HEK293 (cell line): ENCODE measurements at regions not wholly inside any gene's neighbourhood (a gene's known extent, or its start where the extent isn't known, plus 50 kb on each side); places are given as distances from the start of the nearest gene placed in this dataset.

Experiments used
- CTCF ChIA-PET: fragments of 350-600 bp; formaldehyde crosslinking; extraction: SDS; loops from one replicate; lab custom pipeline; 2021; ENCODE audit warnings: antibody characterized with exemption; lab: Yijun Ruan, JAX
- POLR2A ChIA-PET: fragments of 300-600 bp; formaldehyde crosslinking; extraction: SDS; loops from one replicate; lab custom pipeline; 2020; ENCODE audit warnings: antibody characterized with exemption, inconsistent platforms; lab: Yijun Ruan, JAX
- H3K27ac ChIP-seq: fragments of 200-500 bp; sonication (Bioruptor generic); 2 replicates; pipeline ENCODE4 v1.5.1; 2014; ENCODE audit warnings: low read depth, low read length, control low read depth, inconsistent platforms; ENCODE audit errors: extremely low read depth
- H3K36me3 ChIP-seq, 2 experiments: fragments of 200-500 bp in 1 of 2; sonication (Bioruptor generic) in 1 of 2; 1 replicate in 1 of 2; 2 replicates in 1 of 2; pipeline ENCODE4 v1.5.1; 2014 to 2017; ENCODE audit warnings: inconsistent platforms in 2 of 2, low read length in 2 of 2; ENCODE audit not compliant: control insufficient read depth in 2 of 2, insufficient read depth in 1 of 2
- H3K4me1 ChIP-seq: fragments of 200-500 bp; sonication (Bioruptor generic); 2 replicates; pipeline ENCODE4 v1.5.1; 2014; ENCODE audit warnings: mild to moderate bottlenecking, low read length, inconsistent platforms; ENCODE audit not compliant: control insufficient read depth, insufficient read depth
- H3K4me3 ChIP-seq: 2 replicates; pipeline ENCODE4 v1.5.1; 2011; ENCODE audit warnings: low read depth, mild to moderate bottlenecking, control low read depth, low read length, moderate library complexity
- H3K9me3 ChIP-seq: fragments of 200-500 bp; sonication (Bioruptor generic); 2 replicates; pipeline ENCODE4 v1.5.1; 2014; ENCODE audit warnings: low read depth, low read length, inconsistent platforms; ENCODE audit not compliant: control insufficient read depth, insufficient read depth
- KLF10 ChIP-seq: fragments of 450-650 bp; IDR thresholded peaks from 2 replicates; pipeline ENCODE4 v1.5.1; 2018; ENCODE audit warnings: missing biosample characterization, mild to moderate bottlenecking, missing genetic modification characterization
- KLF7 ChIP-seq: fragments of 450-650 bp; formaldehyde crosslinking; IDR thresholded peaks from 2 replicates; pipeline ENCODE4 v1.5.1; 2016; ENCODE audit warnings: missing biosample characterization, missing genetic modification characterization, borderline replicate concordance
- MZF1 ChIP-seq: fragments of 450-650 bp; formaldehyde crosslinking; IDR thresholded peaks from 2 replicates; pipeline ENCODE4 v1.5.1; 2017; ENCODE audit warnings: missing biosample characterization, missing genetic modification characterization, borderline replicate concordance
- SALL2 ChIP-seq: fragments of 450-650 bp; formaldehyde crosslinking; IDR thresholded peaks from 2 replicates; pipeline ENCODE4 v1.5.0; 2017; ENCODE audit warnings: missing biosample characterization, mild to moderate bottlenecking, missing genetic modification characterization, borderline replicate concordance
- ZBTB17 ChIP-seq: fragments of 450-650 bp; formaldehyde crosslinking; IDR thresholded peaks from 2 replicates; pipeline ENCODE4 v1.5.1; 2016; ENCODE audit warnings: missing biosample characterization, missing genetic modification characterization
- ZBTB21 ChIP-seq: fragments of 450-650 bp; formaldehyde crosslinking; IDR thresholded peaks from 2 replicates; pipeline ENCODE4 v1.5.1; 2017; ENCODE audit warnings: missing biosample characterization, missing genetic modification characterization
- ZFP69B ChIP-seq: fragments of 450-650 bp; formaldehyde crosslinking; IDR thresholded peaks from 2 replicates; pipeline ENCODE4 v1.5.1; 2016; ENCODE audit warnings: missing biosample characterization, missing genetic modification characterization
- ZNF10 ChIP-seq: fragments of 450-650 bp; formaldehyde crosslinking; IDR thresholded peaks from 2 replicates; pipeline ENCODE4 v1.5.1; 2017; ENCODE audit warnings: missing biosample characterization, missing genetic modification characterization
- ZNF112 ChIP-seq: fragments of 450-650 bp; formaldehyde crosslinking; IDR thresholded peaks from 2 replicates; pipeline ENCODE4 v1.5.0; 2017; ENCODE audit warnings: missing biosample characterization, missing genetic modification characterization
- ZNF23 ChIP-seq: fragments of 450-650 bp; formaldehyde crosslinking; IDR thresholded peaks from 2 replicates; pipeline ENCODE4 v1.5.1; 2016; ENCODE audit warnings: missing biosample characterization, missing genetic modification characterization, borderline replicate concordance
- ZNF24 ChIP-seq: fragments of 450-650 bp; formaldehyde crosslinking; IDR thresholded peaks from 2 replicates; pipeline ENCODE4 v1.5.1; 2016; ENCODE audit warnings: missing biosample characterization, missing genetic modification characterization
- ZNF354C ChIP-seq: fragments of 450-650 bp; formaldehyde crosslinking; IDR thresholded peaks from 2 replicates; pipeline ENCODE4 v1.5.1; 2016; ENCODE audit warnings: missing biosample characterization, missing genetic modification characterization, low read depth, borderline replicate concordance
- ZNF394 ChIP-seq: fragments of 450-650 bp; formaldehyde crosslinking; IDR thresholded peaks from 2 replicates; pipeline ENCODE4 v1.5.1; 2016; ENCODE audit warnings: missing biosample characterization, missing genetic modification characterization, mild to moderate bottlenecking, moderate library complexity, borderline replicate concordance
- ZNF404 ChIP-seq: fragments of 450-650 bp; formaldehyde crosslinking; IDR thresholded peaks from 2 replicates; pipeline ENCODE4 v1.5.1; 2017; ENCODE audit warnings: missing biosample characterization, missing genetic modification characterization
- ZNF501 ChIP-seq: fragments of 450-650 bp; formaldehyde crosslinking; IDR thresholded peaks from 2 replicates; pipeline ENCODE4 v1.5.1; 2016; ENCODE audit warnings: missing biosample characterization, missing genetic modification characterization
- ZNF521 ChIP-seq: fragments of 450-650 bp; formaldehyde crosslinking; IDR thresholded peaks from 2 replicates; pipeline ENCODE4 v1.5.1; 2017; ENCODE audit warnings: missing biosample characterization, mild to moderate bottlenecking, missing genetic modification characterization
- ZNF558 ChIP-seq: fragments of 450-650 bp; formaldehyde crosslinking; IDR thresholded peaks from 2 replicates; pipeline ENCODE4 v1.5.1; 2016; ENCODE audit warnings: missing biosample characterization, missing genetic modification characterization
- ZNF610 ChIP-seq: fragments of 450-650 bp; formaldehyde crosslinking; IDR thresholded peaks from 2 replicates; pipeline ENCODE4 v1.5.1; 2016; ENCODE audit warnings: missing biosample characterization, missing genetic modification characterization, borderline replicate concordance
- ZNF626 ChIP-seq: fragments of 450-650 bp; sonication (Bioruptor Pico); formaldehyde crosslinking; IDR thresholded peaks from 2 replicates; pipeline ENCODE4 v1.5.1; 2018; ENCODE audit warnings: missing biosample characterization, missing genetic modification characterization, inconsistent platforms
- ZNF654 ChIP-seq: fragments of 450-650 bp; formaldehyde crosslinking; IDR thresholded peaks from 2 replicates; pipeline ENCODE4 v1.5.1; 2016; ENCODE audit warnings: low read depth, missing biosample characterization, missing genetic modification characterization
- ZNF747 ChIP-seq: fragments of 450-650 bp; formaldehyde crosslinking; IDR thresholded peaks from 2 replicates; pipeline ENCODE4 v1.5.1; 2016; ENCODE audit warnings: missing biosample characterization, missing genetic modification characterization
- ZNF76 ChIP-seq: fragments of 450-650 bp; formaldehyde crosslinking; IDR thresholded peaks from 2 replicates; pipeline ENCODE4; 2016; ENCODE audit warnings: low read depth, missing biosample characterization, missing genetic modification characterization, borderline replicate concordance
- ZNF785 ChIP-seq: fragments of 450-650 bp; formaldehyde crosslinking; IDR thresholded peaks from 2 replicates; pipeline ENCODE4 v1.5.1; 2016; ENCODE audit warnings: missing biosample characterization, missing genetic modification characterization
- ZNF830 ChIP-seq: fragments of 450-650 bp; IDR thresholded peaks from 2 replicates; pipeline ENCODE4 v1.5.0; 2018; ENCODE audit warnings: missing biosample characterization, missing genetic modification characterization, low read depth, mild to moderate bottlenecking, moderate library complexity
- ZSCAN16 ChIP-seq: fragments of 450-650 bp; formaldehyde crosslinking; IDR thresholded peaks from 2 replicates; pipeline ENCODE4 v1.5.1; 2016; ENCODE audit warnings: missing biosample characterization, missing genetic modification characterization
- TF ChIP-seq, protein P1 (sequence below): fragments of 450-650 bp; formaldehyde crosslinking; IDR thresholded peaks from 2 replicates; pipeline ENCODE4 v1.5.1; 2016; ENCODE audit warnings: missing biosample characterization, missing genetic modification characterization
- TF ChIP-seq, protein P2 (sequence below): fragments of 450-650 bp; formaldehyde crosslinking; IDR thresholded peaks from 2 replicates; pipeline ENCODE4 v1.5.1; 2016; ENCODE audit warnings: missing biosample characterization, missing genetic modification characterization
- TF ChIP-seq, protein P3 (sequence below): fragments of 450-650 bp; formaldehyde crosslinking; conservative IDR thresholded peaks from 2 replicates; pipeline ENCODE4 v1.5.1; 2016; ENCODE audit warnings: low read depth, missing biosample characterization, missing genetic modification characterization

DNA sequence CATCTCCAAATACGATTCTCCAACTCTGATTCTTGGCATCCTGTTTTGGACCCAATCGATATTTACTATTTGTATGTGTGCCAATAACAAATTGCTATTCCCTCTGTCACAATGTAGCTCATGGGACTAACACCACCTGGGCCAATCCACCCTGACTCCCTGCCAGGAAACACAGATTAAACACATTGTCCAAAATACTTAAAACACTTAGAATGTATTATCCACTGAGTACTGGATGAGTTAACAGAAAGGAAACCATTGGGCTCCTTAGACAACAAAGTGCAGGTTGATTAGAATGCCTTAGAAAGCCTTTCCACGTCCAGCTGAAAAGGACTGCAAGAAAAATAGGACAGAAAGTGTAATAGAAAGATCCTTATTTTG, 79.4 kb upstream of the ARHGAP28 start:
- ChIA-PET CTCF (no interaction called here), POLR2A (no interaction called here)
- Histone ChIP-seq H3K36me3 (no peaks in the 10 kb centered on the region), H3K4me3 (no peak overlapping the region), H3K4me1 (no peaks in the 10 kb centered on the region), H3K27ac (no peak overlapping the region)
- TF ChIP-seq ZNF521 (tag by site-specific recombination) (no peak), ZNF558 (no peak), ZNF785 (tag by site-specific recombination) (no peak), SALL2 (no peak), ZNF404 (tag by site-specific recombination) (no peak), ZNF747 (no peak), ZNF354C (no peak), KLF7 (tag by site-specific recombination) (no peak), KLF10 (tag by site-specific recombination) (no peak), ZNF394 (tag by site-specific recombination) (no peak)
- TF ChIP-seq, protein P1, sequence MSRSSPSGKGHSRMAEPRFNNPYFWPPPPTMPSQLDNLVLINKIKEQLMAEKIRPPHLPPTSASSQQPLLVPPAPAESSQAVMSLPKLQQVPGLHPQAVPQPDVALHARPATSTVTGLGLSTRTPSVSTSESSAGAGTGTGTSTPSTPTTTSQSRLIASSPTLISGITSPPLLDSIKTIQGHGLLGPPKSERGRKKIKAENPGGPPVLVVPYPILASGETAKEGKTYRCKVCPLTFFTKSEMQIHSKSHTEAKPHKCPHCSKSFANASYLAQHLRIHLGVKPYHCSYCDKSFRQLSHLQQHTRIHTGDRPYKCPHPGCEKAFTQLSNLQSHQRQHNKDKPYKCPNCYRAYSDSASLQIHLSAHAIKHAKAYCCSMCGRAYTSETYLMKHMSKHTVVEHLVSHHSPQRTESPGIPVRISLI (tag by site-specific recombination) = no peak
- TF ChIP-seq, all 188 proteins: peak for 0
- H3K9me3 ChIP-seq = no peaks in the 10 kb centered on the region

DNA sequence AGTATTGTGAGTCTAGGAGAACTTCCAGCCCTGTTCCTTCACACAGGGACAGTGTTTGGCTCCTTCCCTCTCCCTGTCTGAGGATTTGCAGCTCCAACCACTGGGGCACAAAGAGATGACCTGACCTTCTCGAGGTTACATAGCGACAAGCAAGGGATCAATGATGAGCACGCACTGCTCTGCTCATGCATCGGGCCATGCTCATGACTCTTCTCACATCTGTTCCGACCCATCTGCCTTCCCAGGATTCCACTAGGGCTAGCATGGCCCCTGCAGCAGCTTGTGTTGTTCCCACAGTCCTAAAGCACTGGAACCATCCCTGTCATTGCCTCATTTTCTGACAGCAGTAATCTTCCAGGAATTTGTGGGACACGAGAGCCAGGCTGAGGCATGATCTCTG, 78.8 kb upstream of the ARHGAP28 start:
- POLR2A ChIA-PET = no interaction called here
- H3K9me3 ChIP-seq = no peaks in the 10 kb centered on the region
- CTCF ChIA-PET = interaction anchor here (1.0 kb wide), 1 partner anchor 235 kb away, joined by 3 read pairs; no protein-coding TSS in a partner anchor
- no peak overlapping the region for H3K27ac ChIP-seq
- no peaks in the 10 kb centered on the region for H3K4me1 ChIP-seq
- TF ChIP-seq ZNF610 (no peak), ZFP69B (tag by site-specific recombination) (no peak)
- H3K4me3 ChIP-seq = no peak overlapping the region
- no peaks in the 10 kb centered on the region for H3K36me3 ChIP-seq

DNA sequence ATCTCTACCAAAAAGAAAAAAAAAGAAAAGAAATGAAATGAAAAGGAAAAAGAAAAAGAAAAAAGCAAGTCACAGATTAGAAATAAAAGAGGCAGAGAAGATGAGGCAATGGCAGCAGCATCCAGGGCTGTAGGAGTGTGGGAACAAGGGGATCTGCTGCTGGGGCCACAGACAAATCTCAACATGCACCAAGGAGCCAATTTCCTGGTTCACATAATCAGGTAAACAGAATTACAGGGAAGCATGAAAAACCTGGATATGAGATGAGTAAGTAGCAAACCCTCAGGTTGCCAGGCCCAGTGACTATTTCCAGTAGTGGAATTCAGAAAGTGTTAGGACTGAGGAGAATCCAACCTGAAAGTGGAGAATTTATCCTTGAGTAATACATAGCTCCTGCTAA, 77.4 kb upstream of the ARHGAP28 start:
- H3K36me3 ChIP-seq = no peaks in the 10 kb centered on the region
- no peak overlapping the region for H3K4me3 ChIP-seq
- H3K27ac ChIP-seq = no peak overlapping the region
- no peaks in the 10 kb centered on the region for H3K9me3 ChIP-seq
- POLR2A ChIA-PET = no interaction called here
- CTCF ChIA-PET = interaction anchor here (0.6 to 1.0 kb wide), 2 partner anchors 234 to 235 kb away, joined by 3 to 4 read pairs; no protein-coding TSS in a partner anchor
- H3K4me1 ChIP-seq = no peaks in the 10 kb centered on the region
- no peak for TF ChIP-seq MZF1 (tag by site-specific recombination)
- TF ChIP-seq ZSCAN16 (tag by site-specific recombination) = no peak
- TF ChIP-seq, protein P2, sequence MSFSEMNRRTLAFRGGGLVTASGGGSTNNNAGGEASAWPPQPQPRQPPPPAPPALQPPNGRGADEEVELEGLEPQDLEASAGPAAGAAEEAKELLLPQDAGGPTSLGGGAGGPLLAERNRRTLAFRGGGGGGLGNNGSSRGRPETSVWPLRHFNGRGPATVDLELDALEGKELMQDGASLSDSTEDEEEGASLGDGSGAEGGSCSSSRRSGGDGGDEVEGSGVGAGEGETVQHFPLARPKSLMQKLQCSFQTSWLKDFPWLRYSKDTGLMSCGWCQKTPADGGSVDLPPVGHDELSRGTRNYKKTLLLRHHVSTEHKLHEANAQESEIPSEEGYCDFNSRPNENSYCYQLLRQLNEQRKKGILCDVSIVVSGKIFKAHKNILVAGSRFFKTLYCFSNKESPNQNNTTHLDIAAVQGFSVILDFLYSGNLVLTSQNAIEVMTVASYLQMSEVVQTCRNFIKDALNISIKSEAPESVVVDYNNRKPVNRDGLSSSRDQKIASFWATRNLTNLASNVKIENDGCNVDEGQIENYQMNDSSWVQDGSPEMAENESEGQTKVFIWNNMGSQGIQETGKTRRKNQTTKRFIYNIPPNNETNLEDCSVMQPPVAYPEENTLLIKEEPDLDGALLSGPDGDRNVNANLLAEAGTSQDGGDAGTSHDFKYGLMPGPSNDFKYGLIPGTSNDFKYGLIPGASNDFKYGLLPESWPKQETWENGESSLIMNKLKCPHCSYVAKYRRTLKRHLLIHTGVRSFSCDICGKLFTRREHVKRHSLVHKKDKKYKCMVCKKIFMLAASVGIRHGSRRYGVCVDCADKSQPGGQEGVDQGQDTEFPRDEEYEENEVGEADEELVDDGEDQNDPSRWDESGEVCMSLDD (tag by site-specific recombination) = no peak
- TF ChIP-seq ZNF24 (tag by site-specific recombination) = no peak
- no peak for TF ChIP-seq ZNF626 (tag by site-specific recombination)
- TF ChIP-seq ZNF501 (tag by site-specific recombination) = no peak
- TF ChIP-seq ZNF76 = no peak
- no peak for TF ChIP-seq ZNF830 (tag by site-specific recombination)
- TF ChIP-seq ZNF10 (tag by site-specific recombination) = no peak
- no peak for TF ChIP-seq ZBTB17
- TF ChIP-seq, protein P3, sequence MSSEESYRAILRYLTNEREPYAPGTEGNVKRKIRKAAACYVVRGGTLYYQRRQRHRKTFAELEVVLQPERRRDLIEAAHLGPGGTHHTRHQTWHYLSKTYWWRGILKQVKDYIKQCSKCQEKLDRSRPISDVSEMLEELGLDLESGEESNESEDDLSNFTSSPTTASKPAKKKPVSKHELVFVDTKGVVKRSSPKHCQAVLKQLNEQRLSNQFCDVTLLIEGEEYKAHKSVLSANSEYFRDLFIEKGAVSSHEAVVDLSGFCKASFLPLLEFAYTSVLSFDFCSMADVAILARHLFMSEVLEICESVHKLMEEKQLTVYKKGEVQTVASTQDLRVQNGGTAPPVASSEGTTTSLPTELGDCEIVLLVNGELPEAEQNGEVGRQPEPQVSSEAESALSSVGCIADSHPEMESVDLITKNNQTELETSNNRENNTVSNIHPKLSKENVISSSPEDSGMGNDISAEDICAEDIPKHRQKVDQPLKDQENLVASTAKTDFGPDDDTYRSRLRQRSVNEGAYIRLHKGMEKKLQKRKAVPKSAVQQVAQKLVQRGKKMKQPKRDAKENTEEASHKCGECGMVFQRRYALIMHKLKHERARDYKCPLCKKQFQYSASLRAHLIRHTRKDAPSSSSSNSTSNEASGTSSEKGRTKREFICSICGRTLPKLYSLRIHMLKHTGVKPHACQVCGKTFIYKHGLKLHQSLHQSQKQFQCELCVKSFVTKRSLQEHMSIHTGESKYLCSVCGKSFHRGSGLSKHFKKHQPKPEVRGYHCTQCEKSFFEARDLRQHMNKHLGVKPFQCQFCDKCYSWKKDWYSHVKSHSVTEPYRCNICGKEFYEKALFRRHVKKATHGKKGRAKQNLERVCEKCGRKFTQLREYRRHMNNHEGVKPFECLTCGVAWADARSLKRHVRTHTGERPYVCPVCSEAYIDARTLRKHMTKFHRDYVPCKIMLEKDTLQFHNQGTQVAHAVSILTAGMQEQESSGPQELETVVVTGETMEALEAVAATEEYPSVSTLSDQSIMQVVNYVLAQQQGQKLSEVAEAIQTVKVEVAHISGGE (tag by site-specific recombination) = no peak
- TF ChIP-seq ZNF23 (tag by site-specific recombination) = no peak
- TF ChIP-seq ZNF112 = no peak
- no peak for TF ChIP-seq ZNF654 (tag by site-specific recombination)
- no peak for TF ChIP-seq ZBTB21 (tag by site-specific recombination)
